Activated CD4-positive, CD25-positive, alpha-beta regulatory T cell treated with anti-CD3 and anti-CD28 coated beads, Interleukin-2, amount 50 U/mL, for 24 hours (primary cell): ENCODE measurements at regions not wholly inside any gene's neighbourhood (a gene's known extent, or its start where the extent isn't known, plus 50 kb on each side); places are given as distances from the start of the nearest gene placed in this dataset.

Experiments
- ATAC-seq, 2 donors: fragments of 150-1000 bp; cut with Tn5 transposase; one replicate each; pipeline ENCODE4 v1.10.0; 2021; ENCODE audit warnings: mild to moderate bottlenecking in 1 of 2, moderate library complexity in 1 of 2

GRCh38 chr11:70688142-70688541 is 289.8 kb downstream of the CTTN start:
- no peak for ATAC-seq

- no peak for ATAC-seq
These were observed 291.4 kb downstream of the CTTN start for GRCh38 chr11:70689764-70690163.

- ATAC-seq, result no peak
These were observed 293.8 kb downstream of the CTTN start for GRCh38 chr11:70692131-70692530.

- no peak for ATAC-seq
These were observed 296.0 kb downstream of the CTTN start for GRCh38 chr11:70694371-70694770.

GRCh38 chr11:70695086-70695960 is 297.0 kb downstream of the CTTN start:
- ATAC-seq, result no peak

GRCh38 chr11:70696076-70696475 is 297.7 kb downstream of the CTTN start:
- ATAC-seq, result no peak

- ATAC-seq, result no peak
These were observed 298.2 kb downstream of the CTTN start for GRCh38 chr11:70696564-70696963.

GRCh38 chr11:70697701-70698100 is 299.4 kb downstream of the CTTN start:
- ATAC-seq, result no peak

- no peak for ATAC-seq
These were observed 300.5 kb downstream of the CTTN start for GRCh38 chr11:70698871-70699270.

GRCh38 chr11:70699294-70700221 is 301.2 kb downstream of the CTTN start:
- ATAC-seq, result no peak

- no peak for ATAC-seq
These were observed 302.1 kb downstream of the CTTN start for GRCh38 chr11:70700453-70700852.

GRCh38 chr11:70700871-70701270 is 302.5 kb downstream of the CTTN start:
- no peak for ATAC-seq

GRCh38 chr11:70702040-70702648 is 303.8 kb downstream of the CTTN start:
- no peak for ATAC-seq

- no peak for ATAC-seq
These were observed 305.1 kb downstream of the CTTN start for GRCh38 chr11:70703141-70704064.

GRCh38 chr11:70705097-70705496 is 306.8 kb downstream of the CTTN start:
- ATAC-seq, result no peak

- ATAC-seq, result no peak
These were observed 307.6 kb downstream of the CTTN start for GRCh38 chr11:70705930-70706329.

- no peak for ATAC-seq
These were observed 309.5 kb downstream of the CTTN start for GRCh38 chr11:70707821-70708220.

- no peak for ATAC-seq
These were observed 311.3 kb downstream of the CTTN start for GRCh38 chr11:70709596-70709995.

GRCh38 chr11:70710192-70710591 is 311.9 kb downstream of the CTTN start:
- ATAC-seq, result no peak

GRCh38 chr11:70710601-70711000 is 312.3 kb downstream of the CTTN start:
- no peak for ATAC-seq

- ATAC-seq, result no peak
These were observed 313.0 kb downstream of the CTTN start for GRCh38 chr11:70711095-70711910.
